ENCODE measurements at regions not wholly inside any gene's neighbourhood (a gene's known extent, or its start where the extent isn't known, plus 50 kb on each side); places are given as distances from the start of the nearest gene placed in this dataset.

- TF ChIP-seq POLR2A (IDR thresholded peaks at IDR 0.05; ENCODE audit: low read depth, low read length), result no peak
- no peak for TF ChIP-seq POLR2AphosphoS5 (IDR thresholded peaks at IDR 0.05; ENCODE audit: low read depth, low read length)
- TF ChIP-seq TAF1 (IDR thresholded peaks at IDR 0.05; ENCODE audit: borderline replicate concordance, low read depth, low read length), result no peak
Measured at GRCh38 chr14:84927096-84927827, 602.7 kb upstream of the FLRT2 start.
